GM12864 (cell line): ENCODE measurements at regions not wholly inside any gene's neighbourhood (a gene's known extent, or its start where the extent isn't known, plus 50 kb on each side); places are given as distances from the start of the nearest gene placed in this dataset.
"Not testable (repeated sequence)": the region's sequence is repeated elsewhere in the genome, so short reads cannot be mapped to it uniquely, and the experiment has no call there.

Experiments used
- DNase-seq: peaks from one replicate; pipeline ENCODE4 v3.0.0-alpha.2; 2011; ENCODE audit warnings: low read depth
- H3K4me3 ChIP-seq: 2 replicates; pipeline ENCODE4 v1.5.1; 2011; ENCODE audit warnings: mild to moderate bottlenecking, low read depth, low read length, control low read depth
- TF ChIP-seq, protein P1 (sequence below): IDR thresholded peaks from 2 replicates; pipeline ENCODE4 v1.5.1; 2011; ENCODE audit warnings: low read depth, mild to moderate bottlenecking, moderate library complexity, low read length, control low read depth, inconsistent platforms; ENCODE audit errors: missing control alignments

DNA sequence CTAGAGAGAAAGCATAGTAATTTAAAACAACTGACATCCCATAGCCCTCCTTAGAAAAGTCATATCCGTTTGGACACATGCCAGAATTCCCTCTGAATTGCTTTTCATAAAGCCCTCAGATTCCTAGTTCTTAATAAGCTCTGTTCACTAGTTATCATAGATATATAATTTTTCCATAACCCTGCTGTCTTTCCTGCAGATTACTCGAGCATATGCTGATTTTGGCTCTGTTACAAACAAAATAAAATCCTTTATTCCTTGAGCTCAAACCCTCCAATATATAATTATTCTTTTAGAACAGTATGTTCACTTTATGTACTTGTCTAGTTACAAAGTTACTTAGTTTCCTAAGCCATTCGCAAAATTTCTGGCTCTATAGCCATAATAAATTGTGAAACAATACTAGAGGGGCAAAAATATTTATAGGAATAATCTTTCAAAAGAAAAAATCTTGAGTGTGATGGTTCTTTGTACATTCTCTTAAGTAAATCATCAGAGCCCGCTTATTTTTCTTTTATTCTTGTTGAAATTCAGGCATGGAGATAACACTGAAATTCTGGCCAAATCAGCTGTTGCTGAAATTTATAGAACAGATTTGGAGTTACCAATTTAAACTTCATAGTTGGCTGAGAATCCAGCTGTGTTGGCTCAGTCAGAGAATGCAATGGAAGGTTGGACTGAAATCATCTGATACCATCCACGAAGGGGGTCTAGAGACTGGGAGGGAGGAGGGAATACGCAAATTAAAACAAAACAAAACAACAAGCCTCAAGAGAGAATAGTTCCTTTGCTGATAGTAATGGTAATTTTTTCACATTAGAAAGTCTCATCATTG, 146.1 kb upstream of the TMEM196 start:
- TF ChIP-seq, protein P1, sequence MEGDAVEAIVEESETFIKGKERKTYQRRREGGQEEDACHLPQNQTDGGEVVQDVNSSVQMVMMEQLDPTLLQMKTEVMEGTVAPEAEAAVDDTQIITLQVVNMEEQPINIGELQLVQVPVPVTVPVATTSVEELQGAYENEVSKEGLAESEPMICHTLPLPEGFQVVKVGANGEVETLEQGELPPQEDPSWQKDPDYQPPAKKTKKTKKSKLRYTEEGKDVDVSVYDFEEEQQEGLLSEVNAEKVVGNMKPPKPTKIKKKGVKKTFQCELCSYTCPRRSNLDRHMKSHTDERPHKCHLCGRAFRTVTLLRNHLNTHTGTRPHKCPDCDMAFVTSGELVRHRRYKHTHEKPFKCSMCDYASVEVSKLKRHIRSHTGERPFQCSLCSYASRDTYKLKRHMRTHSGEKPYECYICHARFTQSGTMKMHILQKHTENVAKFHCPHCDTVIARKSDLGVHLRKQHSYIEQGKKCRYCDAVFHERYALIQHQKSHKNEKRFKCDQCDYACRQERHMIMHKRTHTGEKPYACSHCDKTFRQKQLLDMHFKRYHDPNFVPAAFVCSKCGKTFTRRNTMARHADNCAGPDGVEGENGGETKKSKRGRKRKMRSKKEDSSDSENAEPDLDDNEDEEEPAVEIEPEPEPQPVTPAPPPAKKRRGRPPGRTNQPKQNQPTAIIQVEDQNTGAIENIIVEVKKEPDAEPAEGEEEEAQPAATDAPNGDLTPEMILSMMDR: no peak
- DNase-seq: no peak
- H3K4me3 ChIP-seq: no peak overlapping the region

DNA sequence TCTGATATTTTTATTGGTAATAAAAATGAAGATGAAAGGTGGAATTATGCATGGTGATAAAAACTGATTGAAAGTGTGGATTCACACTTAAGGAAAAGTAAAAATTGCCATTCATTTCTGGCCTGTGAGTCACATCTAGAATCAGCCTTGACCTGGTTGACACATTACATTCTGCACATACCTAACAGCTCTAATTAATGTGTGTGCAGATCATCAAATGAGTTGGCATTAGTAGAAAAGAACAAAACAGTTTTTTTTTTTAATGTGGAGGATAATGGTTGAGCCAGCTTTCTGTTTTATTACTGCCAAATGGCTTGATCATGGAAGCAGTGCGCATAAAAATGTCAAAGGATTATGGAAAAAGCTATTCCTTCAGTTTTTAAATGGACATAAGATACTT, 142.6 kb upstream of the TMEM196 start:
- no peak for DNase-seq
- no peak overlapping the region for H3K4me3 ChIP-seq
- TF ChIP-seq, protein P1: no peak

DNA sequence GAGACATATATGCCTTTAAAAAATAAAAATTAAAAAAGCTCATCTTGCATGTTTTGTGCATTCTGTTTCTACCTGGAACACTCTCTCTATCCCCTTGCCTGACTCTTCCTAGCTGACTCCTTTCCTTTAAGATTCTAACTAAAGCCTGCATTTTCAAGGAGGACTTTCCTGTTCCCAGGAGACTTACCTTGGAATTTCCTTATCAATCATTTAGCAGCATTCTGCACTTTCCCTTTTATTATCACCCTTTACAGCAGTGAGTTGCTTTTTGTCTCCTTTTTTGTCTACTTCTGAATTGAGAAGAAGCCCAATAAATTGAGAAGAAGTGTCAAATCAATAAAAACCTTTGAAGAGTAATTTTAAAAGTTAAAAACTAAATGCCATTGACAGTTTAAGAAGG, 142.2 kb upstream of the TMEM196 start:
- no peak for DNase-seq
- TF ChIP-seq, protein P1: no peak
- H3K4me3 ChIP-seq: no peak overlapping the region

DNA sequence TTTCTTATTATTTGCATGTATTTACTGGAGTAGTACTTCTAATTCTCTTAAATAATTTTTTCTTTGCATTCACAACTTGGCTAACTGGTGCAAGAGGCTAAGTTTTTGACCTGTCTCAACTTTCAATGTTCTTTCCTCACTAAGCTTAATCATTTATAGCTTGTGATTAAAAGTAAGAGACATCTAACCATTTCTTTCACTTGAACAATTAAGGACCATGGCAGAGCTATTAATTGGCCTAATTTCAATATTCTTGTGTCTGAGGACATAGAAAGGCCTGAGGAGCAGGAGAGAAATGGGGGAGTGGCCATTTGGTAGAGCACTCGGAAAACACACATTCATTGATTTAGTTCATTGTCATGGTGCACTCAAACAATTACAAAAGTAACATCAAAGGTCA, 141.4 kb upstream of the TMEM196 start:
- TF ChIP-seq, protein P1: no peak
- no peak overlapping the region for H3K4me3 ChIP-seq
- no peak for DNase-seq

DNA sequence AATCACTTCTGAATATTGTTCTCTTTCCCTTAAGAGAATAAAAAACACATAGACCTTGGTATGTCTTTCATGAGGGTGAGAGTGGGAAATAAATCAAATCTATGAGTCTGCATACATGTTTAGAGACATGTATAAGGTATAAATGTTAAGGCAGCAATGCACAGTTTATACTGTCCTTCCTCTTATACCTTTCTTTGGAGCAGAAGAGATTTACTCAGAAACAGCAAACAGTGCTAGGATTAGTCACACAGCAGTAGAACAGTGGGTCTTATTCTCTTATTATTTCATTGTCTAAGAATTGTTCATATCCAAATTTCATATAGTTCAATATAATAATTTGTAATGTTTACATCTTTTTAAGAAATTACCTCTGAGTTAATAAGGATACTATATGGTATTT, 126.7 kb upstream of the TMEM196 start:
- TF ChIP-seq, protein P1: no peak
- H3K4me3 ChIP-seq: no peak overlapping the region
- DNase-seq: no peak

DNA sequence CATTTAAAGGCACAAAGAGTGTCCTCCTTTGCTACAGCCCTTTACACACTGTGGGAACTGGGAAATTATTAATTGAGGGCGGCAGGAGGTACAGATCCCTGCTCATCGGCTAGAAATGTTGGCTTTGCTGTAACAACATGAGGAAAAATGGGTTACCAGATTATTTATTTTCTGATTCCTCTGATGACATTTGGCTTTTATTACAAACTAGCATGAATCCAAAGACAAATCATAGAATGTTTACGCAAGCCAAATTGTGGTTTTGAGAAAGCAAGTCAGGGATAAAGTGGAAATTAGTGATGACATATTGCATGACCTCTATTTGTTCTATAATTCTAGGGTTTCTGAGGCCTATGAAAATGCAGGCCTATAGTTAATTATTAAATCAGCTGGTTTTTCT, 126.1 kb upstream of the TMEM196 start:
- no peak for DNase-seq
- no peak overlapping the region for H3K4me3 ChIP-seq
- TF ChIP-seq, protein P1: no peak

DNA sequence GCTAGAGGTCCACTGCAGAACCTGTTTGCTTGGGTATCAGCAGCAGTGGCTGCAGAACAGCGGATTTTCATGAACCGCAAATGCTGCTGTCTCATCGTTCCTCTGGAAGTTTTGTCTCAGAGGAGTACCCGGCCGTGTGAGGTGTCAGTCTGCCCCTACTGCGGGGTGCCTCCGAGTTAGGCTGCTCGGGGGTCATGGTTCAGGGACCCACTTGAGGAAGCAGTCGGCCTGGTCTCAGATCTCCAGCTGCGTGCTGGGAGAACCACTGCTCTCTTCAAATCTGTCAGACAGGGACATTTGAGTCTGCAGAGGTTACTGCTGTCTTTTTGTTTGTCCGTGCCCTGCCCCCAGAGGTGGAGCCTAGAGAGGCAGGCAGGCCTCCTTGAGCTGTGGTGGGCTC, 109.5 kb upstream of the TMEM196 start:
- not testable (repeated sequence) for H3K4me3 ChIP-seq, DNase-seq
